ENCODE measurements at regions not wholly inside any gene's neighbourhood (a gene's known extent, or its start where the extent isn't known, plus 50 kb on each side); places are given as distances from the start of the nearest gene placed in this dataset.

- no peak for ATAC-seq
- peak; percentile 41; the same call in 1 of the 2 replicates for TF ChIP-seq ISL1 (CRISPR knock-in tag; IDR thresholded peaks at IDR 0.05)
- TF ChIP-seq ZC3H10 (CRISPR knock-in tag; IDR thresholded peaks at IDR 0.05): no peak
Measured at GRCh38 chr12:20126601-20127000, 241.7 kb upstream of the PDE3A start.

DNA sequence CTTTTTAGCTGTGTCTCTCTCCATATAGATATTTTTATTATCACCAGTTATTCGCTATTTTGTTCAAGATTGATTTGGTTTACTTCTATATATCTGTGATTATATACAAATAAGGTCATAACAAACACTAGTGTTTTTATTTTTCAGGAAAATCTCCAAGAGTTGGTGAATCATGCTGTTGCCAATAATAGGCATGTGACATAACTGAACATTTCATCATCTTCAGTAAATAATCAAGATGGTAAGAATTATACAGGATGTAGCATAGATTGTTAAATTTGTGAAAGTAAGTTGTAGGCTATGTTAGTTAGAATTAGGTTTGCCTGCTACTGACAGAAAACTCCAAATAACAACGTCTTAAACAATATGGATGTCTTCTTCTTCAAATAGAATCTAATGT is 240.9 kb upstream of the PDE3A start:
- no peak for ATAC-seq
- TF ChIP-seq TCF4 (CRISPR knock-in tag; IDR thresholded peaks at IDR 0.05; ENCODE audit: borderline replicate concordance): no peak

DNA sequence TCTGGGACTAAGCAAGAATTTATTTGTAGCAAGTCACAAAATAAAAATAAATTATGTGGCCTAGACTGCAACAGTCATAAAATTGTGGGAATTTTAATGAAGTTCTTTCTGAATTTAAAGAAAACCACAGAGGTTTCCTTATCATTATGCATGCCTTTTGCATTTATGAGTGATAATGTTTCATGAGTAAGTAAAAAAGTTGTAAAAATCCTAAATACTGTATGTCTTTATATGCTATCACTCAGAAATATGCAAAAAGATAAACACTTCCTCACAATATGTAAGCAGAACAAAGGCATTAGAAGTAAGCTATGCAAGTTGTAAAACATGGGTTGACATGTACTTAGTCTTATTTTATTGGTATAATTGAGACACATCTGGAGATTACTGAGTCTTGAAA is 239.4 kb upstream of the PDE3A start:
- TF ChIP-seq CSDC2 (CRISPR knock-in tag; IDR thresholded peaks at IDR 0.05) (no peak), TCF4 (CRISPR knock-in tag; IDR thresholded peaks at IDR 0.05; ENCODE audit: borderline replicate concordance) (no peak), PPARA (CRISPR knock-in tag; IDR thresholded peaks at IDR 0.05; ENCODE audit: borderline replicate concordance) (no peak), ZNF565 (CRISPR knock-in tag; conservative IDR thresholded peaks at IDR 0.05; ENCODE audit: low read depth) (no peak), ZFP30 (CRISPR knock-in tag; IDR thresholded peaks at IDR 0.05) (no peak), ESRRG (CRISPR knock-in tag; IDR thresholded peaks at IDR 0.05) (no peak), OSR1 (CRISPR knock-in tag; IDR thresholded peaks at IDR 0.05) (no peak), ZNF70 (CRISPR knock-in tag; IDR thresholded peaks at IDR 0.05) (no peak), BACH2 (CRISPR knock-in tag; IDR thresholded peaks at IDR 0.05; ENCODE audit: borderline replicate concordance) (no peak), ISL1 (CRISPR knock-in tag; IDR thresholded peaks at IDR 0.05) (no peak), TOX (CRISPR knock-in tag; IDR thresholded peaks at IDR 0.05; ENCODE audit: borderline replicate concordance) (no peak), GLIS3 (CRISPR knock-in tag; IDR thresholded peaks at IDR 0.05) (no peak), ZFP3 (CRISPR knock-in tag; IDR thresholded peaks at IDR 0.05) (no peak)
- TF ChIP-seq, protein P1, sequence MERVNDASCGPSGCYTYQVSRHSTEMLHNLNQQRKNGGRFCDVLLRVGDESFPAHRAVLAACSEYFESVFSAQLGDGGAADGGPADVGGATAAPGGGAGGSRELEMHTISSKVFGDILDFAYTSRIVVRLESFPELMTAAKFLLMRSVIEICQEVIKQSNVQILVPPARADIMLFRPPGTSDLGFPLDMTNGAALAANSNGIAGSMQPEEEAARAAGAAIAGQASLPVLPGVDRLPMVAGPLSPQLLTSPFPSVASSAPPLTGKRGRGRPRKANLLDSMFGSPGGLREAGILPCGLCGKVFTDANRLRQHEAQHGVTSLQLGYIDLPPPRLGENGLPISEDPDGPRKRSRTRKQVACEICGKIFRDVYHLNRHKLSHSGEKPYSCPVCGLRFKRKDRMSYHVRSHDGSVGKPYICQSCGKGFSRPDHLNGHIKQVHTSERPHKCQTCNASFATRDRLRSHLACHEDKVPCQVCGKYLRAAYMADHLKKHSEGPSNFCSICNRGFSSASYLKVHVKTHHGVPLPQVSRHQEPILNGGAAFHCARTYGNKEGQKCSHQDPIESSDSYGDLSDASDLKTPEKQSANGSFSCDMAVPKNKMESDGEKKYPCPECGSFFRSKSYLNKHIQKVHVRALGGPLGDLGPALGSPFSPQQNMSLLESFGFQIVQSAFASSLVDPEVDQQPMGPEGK (CRISPR knock-in tag; IDR thresholded peaks at IDR 0.05; ENCODE audit: borderline replicate concordance): no peak
- TF ChIP-seq, protein P2, sequence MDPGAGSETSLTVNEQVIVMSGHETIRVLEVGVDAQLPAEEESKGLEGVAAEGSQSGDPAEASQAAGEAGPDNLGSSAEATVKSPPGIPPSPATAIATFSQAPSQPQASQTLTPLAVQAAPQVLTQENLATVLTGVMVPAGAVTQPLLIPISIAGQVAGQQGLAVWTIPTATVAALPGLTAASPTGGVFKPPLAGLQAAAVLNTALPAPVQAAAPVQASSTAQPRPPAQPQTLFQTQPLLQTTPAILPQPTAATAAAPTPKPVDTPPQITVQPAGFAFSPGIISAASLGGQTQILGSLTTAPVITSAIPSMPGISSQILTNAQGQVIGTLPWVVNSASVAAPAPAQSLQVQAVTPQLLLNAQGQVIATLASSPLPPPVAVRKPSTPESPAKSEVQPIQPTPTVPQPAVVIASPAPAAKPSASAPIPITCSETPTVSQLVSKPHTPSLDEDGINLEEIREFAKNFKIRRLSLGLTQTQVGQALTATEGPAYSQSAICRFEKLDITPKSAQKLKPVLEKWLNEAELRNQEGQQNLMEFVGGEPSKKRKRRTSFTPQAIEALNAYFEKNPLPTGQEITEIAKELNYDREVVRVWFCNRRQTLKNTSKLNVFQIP (CRISPR knock-in tag; IDR thresholded peaks at IDR 0.05; ENCODE audit: borderline replicate concordance, low read depth): no peak
- TF ChIP-seq, protein P3, sequence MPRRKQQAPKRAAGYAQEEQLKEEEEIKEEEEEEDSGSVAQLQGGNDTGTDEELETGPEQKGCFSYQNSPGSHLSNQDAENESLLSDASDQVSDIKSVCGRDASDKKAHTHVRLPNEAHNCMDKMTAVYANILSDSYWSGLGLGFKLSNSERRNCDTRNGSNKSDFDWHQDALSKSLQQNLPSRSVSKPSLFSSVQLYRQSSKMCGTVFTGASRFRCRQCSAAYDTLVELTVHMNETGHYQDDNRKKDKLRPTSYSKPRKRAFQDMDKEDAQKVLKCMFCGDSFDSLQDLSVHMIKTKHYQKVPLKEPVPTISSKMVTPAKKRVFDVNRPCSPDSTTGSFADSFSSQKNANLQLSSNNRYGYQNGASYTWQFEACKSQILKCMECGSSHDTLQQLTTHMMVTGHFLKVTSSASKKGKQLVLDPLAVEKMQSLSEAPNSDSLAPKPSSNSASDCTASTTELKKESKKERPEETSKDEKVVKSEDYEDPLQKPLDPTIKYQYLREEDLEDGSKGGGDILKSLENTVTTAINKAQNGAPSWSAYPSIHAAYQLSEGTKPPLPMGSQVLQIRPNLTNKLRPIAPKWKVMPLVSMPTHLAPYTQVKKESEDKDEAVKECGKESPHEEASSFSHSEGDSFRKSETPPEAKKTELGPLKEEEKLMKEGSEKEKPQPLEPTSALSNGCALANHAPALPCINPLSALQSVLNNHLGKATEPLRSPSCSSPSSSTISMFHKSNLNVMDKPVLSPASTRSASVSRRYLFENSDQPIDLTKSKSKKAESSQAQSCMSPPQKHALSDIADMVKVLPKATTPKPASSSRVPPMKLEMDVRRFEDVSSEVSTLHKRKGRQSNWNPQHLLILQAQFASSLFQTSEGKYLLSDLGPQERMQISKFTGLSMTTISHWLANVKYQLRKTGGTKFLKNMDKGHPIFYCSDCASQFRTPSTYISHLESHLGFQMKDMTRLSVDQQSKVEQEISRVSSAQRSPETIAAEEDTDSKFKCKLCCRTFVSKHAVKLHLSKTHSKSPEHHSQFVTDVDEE (CRISPR knock-in tag; IDR thresholded peaks at IDR 0.05): no peak
- TF ChIP-seq, protein P4, sequence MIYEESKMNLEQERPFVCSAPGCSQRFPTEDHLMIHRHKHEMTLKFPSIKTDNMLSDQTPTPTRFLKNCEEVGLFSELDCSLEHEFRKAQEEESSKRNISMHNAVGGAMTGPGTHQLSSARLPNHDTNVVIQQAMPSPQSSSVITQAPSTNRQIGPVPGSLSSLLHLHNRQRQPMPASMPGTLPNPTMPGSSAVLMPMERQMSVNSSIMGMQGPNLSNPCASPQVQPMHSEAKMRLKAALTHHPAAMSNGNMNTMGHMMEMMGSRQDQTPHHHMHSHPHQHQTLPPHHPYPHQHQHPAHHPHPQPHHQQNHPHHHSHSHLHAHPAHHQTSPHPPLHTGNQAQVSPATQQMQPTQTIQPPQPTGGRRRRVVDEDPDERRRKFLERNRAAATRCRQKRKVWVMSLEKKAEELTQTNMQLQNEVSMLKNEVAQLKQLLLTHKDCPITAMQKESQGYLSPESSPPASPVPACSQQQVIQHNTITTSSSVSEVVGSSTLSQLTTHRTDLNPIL (CRISPR knock-in tag; IDR thresholded peaks at IDR 0.05; ENCODE audit: low read depth): no peak

GRCh38 chr12:20132818-20133217 is 235.5 kb upstream of the PDE3A start:
- no peak for ATAC-seq
- no peak for TF ChIP-seq OSR1 (CRISPR knock-in tag; IDR thresholded peaks at IDR 0.05)
- TF ChIP-seq ESRRG (CRISPR knock-in tag; IDR thresholded peaks at IDR 0.05): no peak
- TF ChIP-seq ARNTL (CRISPR knock-in tag; IDR thresholded peaks at IDR 0.05; ENCODE audit: borderline replicate concordance, low read depth): no peak
- TF ChIP-seq ZNF565 (CRISPR knock-in tag; conservative IDR thresholded peaks at IDR 0.05; ENCODE audit: low read depth): no peak
- TF ChIP-seq, protein P2 (CRISPR knock-in tag; IDR thresholded peaks at IDR 0.05; ENCODE audit: borderline replicate concordance, low read depth): no peak
- no peak for TF ChIP-seq GLIS3 (CRISPR knock-in tag; IDR thresholded peaks at IDR 0.05)
- TF ChIP-seq ZC3H10 (CRISPR knock-in tag; IDR thresholded peaks at IDR 0.05): no peak
- no peak for TF ChIP-seq ZFP30 (CRISPR knock-in tag; IDR thresholded peaks at IDR 0.05)
- no peak for TF ChIP-seq ZNF8 (CRISPR knock-in tag; IDR thresholded peaks at IDR 0.05)
- no peak for TF ChIP-seq SNAI2 (CRISPR knock-in tag; IDR thresholded peaks at IDR 0.05)
- TF ChIP-seq TCF4 (CRISPR knock-in tag; IDR thresholded peaks at IDR 0.05; ENCODE audit: borderline replicate concordance): no peak
- no peak for TF ChIP-seq RARB (CRISPR knock-in tag; IDR thresholded peaks at IDR 0.05)

More for the DNA sequence above, 239.4 kb upstream of the PDE3A start:
- no peak for ATAC-seq

Measured in SK-N-SH treated with all-trans-retinoic acid at 6 μM for 48 hours (cell line).